Liver (tissue), 8 donors: ENCODE measurements at regions not wholly inside any gene's neighbourhood (a gene's known extent, or its start where the extent isn't known, plus 50 kb on each side); places are given as distances from the start of the nearest gene placed in this dataset.

Experiments used
- DNase-seq: peaks from one replicate; pipeline ENCODE4 v3.0.0-alpha.2; 2017; ENCODE audit warnings: low spot score
- H3K27ac ChIP-seq, 2 donors: one replicate each; pipeline ENCODE4 v1.7.0; 2013; ENCODE audit warnings: inconsistent platforms in 2 of 2, low read length in 2 of 2, control low read depth in 1 of 2, low read depth in 1 of 2, mild to moderate bottlenecking in 1 of 2
- H3K27me3 ChIP-seq, 4 donors: one replicate each; pipeline versions ENCODE4 v1.6.1 to v1.7.0; 2013; ENCODE audit warnings: low read length in 3 of 4, inconsistent platforms in 1 of 4, mild to moderate bottlenecking in 1 of 4, moderate library complexity in 1 of 4; ENCODE audit not compliant: control insufficient read depth in 4 of 4, insufficient read depth in 4 of 4
- H3K36me3 ChIP-seq, 4 donors: one replicate each; pipeline versions ENCODE4 v1.6.1 to v1.7.0; 2013; ENCODE audit warnings: low read length in 3 of 4, mild to moderate bottlenecking in 3 of 4, low read depth in 1 of 4, moderate library complexity in 1 of 4; ENCODE audit not compliant: control insufficient read depth in 4 of 4, insufficient read depth in 3 of 4
- H3K4me1 ChIP-seq, 4 donors: one replicate each; pipeline versions ENCODE4 v1.6.1 to v1.7.0; 2013; ENCODE audit warnings: low read length in 3 of 4, mild to moderate bottlenecking in 3 of 4, moderate library complexity in 1 of 4; ENCODE audit not compliant: control insufficient read depth in 4 of 4, insufficient read depth in 4 of 4
- H3K4me3 ChIP-seq, 3 donors: one replicate each; pipeline versions ENCODE4 v1.6.1 to v1.7.0; 2013; ENCODE audit warnings: low read length in 3 of 3, control low read depth in 1 of 3, low read depth in 1 of 3, mild to moderate bottlenecking in 1 of 3
- H3K9ac ChIP-seq, 2 donors: one replicate each; pipeline ENCODE4 v1.7.0; 2013; ENCODE audit warnings: low read length in 2 of 2, mild to moderate bottlenecking in 2 of 2, moderate library complexity in 2 of 2, control low read depth in 1 of 2, low read depth in 1 of 2
- H3K9me3 ChIP-seq, 4 donors: one replicate each; pipeline versions ENCODE4 v1.6.1 to v1.7.0; 2013; ENCODE audit warnings: low read length in 3 of 4; ENCODE audit not compliant: control insufficient read depth in 4 of 4
- EGR1 ChIP-seq, 2 donors: IDR thresholded peaks; 2 replicates each; pipeline ENCODE4 v1.6.1; 2016 to 2018; ENCODE audit warnings: antibody characterized with exemption in 2 of 2, low read depth in 2 of 2
- FOXA1 ChIP-seq: IDR thresholded peaks from 2 replicates; pipeline ENCODE4 v1.6.1; 2016; ENCODE audit warnings: antibody characterized with exemption
- FOXA2 ChIP-seq: IDR thresholded peaks from 2 replicates; pipeline ENCODE4 v1.6.1; 2016; ENCODE audit warnings: antibody characterized with exemption
- GABPA ChIP-seq, 2 donors: IDR thresholded peaks in 1 of 2; conservative IDR thresholded peaks in 1 of 2; 2 replicates each; pipeline ENCODE4 v1.6.1; 2016; ENCODE audit warnings: antibody characterized with exemption in 2 of 2, mild to moderate bottlenecking in 1 of 2, moderate library complexity in 1 of 2
- HNF4A ChIP-seq, 2 donors: conservative IDR thresholded peaks; 2 replicates each; pipeline ENCODE4 v1.6.1; 2016; ENCODE audit warnings: antibody characterized with exemption in 2 of 2, mild to moderate bottlenecking in 2 of 2
- HNF4G ChIP-seq: IDR thresholded peaks from 2 replicates; pipeline ENCODE4 v1.6.1; 2016; ENCODE audit warnings: antibody characterized with exemption
- JUND ChIP-seq, 2 donors: IDR thresholded peaks; 2 replicates each; pipeline ENCODE4 v1.6.1; 2016; ENCODE audit warnings: antibody characterized with exemption in 2 of 2
- NR2F2 ChIP-seq: IDR thresholded peaks from 2 replicates; pipeline ENCODE4 v1.6.1; 2016; ENCODE audit warnings: antibody characterized with exemption
- RAD21 ChIP-seq, 2 donors: IDR thresholded peaks; 2 replicates each; pipeline ENCODE4 v1.6.1; 2016; ENCODE audit warnings: antibody characterized with exemption in 2 of 2, mild to moderate bottlenecking in 2 of 2
- RXRA ChIP-seq, 2 donors: IDR thresholded peaks; 2 replicates each; pipeline ENCODE4 v1.6.1; 2017 to 2018; ENCODE audit warnings: antibody characterized with exemption in 2 of 2, mild to moderate bottlenecking in 1 of 2
- SP1 ChIP-seq: IDR thresholded peaks from 2 replicates; pipeline ENCODE4 v1.6.1; 2018; ENCODE audit warnings: antibody characterized with exemption, mild to moderate bottlenecking
- TAF1 ChIP-seq: conservative IDR thresholded peaks from 2 replicates; pipeline ENCODE4 v1.6.1; 2016; ENCODE audit warnings: antibody characterized with exemption, mild to moderate bottlenecking
- YY1 ChIP-seq: IDR thresholded peaks from 2 replicates; pipeline ENCODE4 v1.6.1; 2016; ENCODE audit warnings: antibody characterized with exemption, mild to moderate bottlenecking
- WGBS: extraction: QIAGEN DNeasy Blood & Tissue Kit; methylation state at CpG from one replicate; pipeline ENCODE4 v1.1.7; 2013; 5-methylcytosine and 5-hydroxymethylcytosine counted together
- TF ChIP-seq, protein P1 (sequence below): IDR thresholded peaks from 2 replicates; pipeline ENCODE4 v1.6.1; 2016; ENCODE audit warnings: antibody characterized with exemption
- TF ChIP-seq, protein P2 (sequence below): IDR thresholded peaks from 2 replicates; pipeline ENCODE4 v1.6.1; 2016; ENCODE audit warnings: antibody characterized with exemption
- TF ChIP-seq, protein P3 (sequence below): fragments of 150-350 bp; IDR thresholded peaks from 2 replicates; pipeline ENCODE4 v1.5.1; 2017; ENCODE audit warnings: improper control_type of control experiment, low read depth, low read length; ENCODE audit not compliant: missing input control
- donor health status: healthy.
- donor health status: healthy.
- donor health status: healthy.
- donor health status: healthy.
- donor health status: healthy.

GRCh38 chr9:135242049-135242396 is 154.6 kb downstream of the OLFM1 start:
- H3K4me3 ChIP-seq: no peak overlapping the region
- DNase-seq: no peak

DNA sequence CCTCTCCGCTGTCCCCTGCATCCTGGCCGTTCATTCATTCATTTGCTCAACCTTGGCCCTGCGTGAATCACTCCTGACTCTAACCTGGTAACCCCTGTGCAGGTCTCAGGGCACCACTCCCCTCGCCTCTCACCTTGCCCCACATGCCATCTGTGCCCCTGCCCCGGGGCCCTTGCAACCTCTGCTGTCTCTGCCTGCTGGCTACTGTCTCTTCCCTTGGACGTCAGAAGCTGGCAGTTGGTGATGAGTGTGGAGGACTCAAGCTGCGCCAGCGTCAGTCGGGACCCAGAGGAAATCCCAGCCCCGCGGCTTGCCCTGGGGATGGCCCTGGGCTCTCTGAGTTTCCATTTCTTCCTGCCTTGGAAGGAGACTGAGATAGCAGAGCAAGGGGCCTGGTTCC is 154.9 kb downstream of the OLFM1 start:
- DNase-seq: no peak
- Histone ChIP-seq H3K4me3 (no peak overlapping the region), H3K27me3 (no peaks in the 10 kb centered on the region), H3K9ac (no peak overlapping the region), H3K4me1 (peaks cover 0 to 29% (median 25%) of the 10 kb centered on the region in 4 donors), H3K36me3 (no peaks in the 10 kb centered on the region), H3K9me3 (no peaks in the 10 kb centered on the region), H3K27ac (no peak overlapping the region)
- TF ChIP-seq, protein P1, sequence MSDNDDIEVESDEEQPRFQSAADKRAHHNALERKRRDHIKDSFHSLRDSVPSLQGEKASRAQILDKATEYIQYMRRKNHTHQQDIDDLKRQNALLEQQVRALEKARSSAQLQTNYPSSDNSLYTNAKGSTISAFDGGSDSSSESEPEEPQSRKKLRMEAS: no peak
- TF ChIP-seq FOXA2: no peak
- TF ChIP-seq RXRA (IDR thresholded peaks at IDR 0.05): no peak
- TF ChIP-seq GABPA (IDR thresholded peaks at IDR 0.05 in 1 of 2, conservative IDR thresholded peaks at IDR 0.05 in 1 of 2): no peak
- no peak for TF ChIP-seq HNF4G
- no peak for TF ChIP-seq TAF1
- TF ChIP-seq, protein P2, sequence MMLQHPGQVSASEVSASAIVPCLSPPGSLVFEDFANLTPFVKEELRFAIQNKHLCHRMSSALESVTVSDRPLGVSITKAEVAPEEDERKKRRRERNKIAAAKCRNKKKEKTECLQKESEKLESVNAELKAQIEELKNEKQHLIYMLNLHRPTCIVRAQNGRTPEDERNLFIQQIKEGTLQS: no peak
- TF ChIP-seq NR2F2: no peak
- TF ChIP-seq SP1: no peak
- no peak for TF ChIP-seq JUND (IDR thresholded peaks at IDR 0.05)
- WGBS: 68% methylated on average over 11 of the region's 11 CpGs

More at GRCh38 chr9:135242049-135242396, 154.6 kb downstream of the OLFM1 start:
- Histone ChIP-seq H3K27ac (no peak overlapping the region), H3K9me3 (no peaks in the 10 kb centered on the region), H3K9ac (no peak overlapping the region), H3K4me1 (peaks cover 0 to 29% (median 25%) of the 10 kb centered on the region in 4 donors), H3K27me3 (no peaks in the 10 kb centered on the region), H3K36me3 (no peaks in the 10 kb centered on the region)
- WGBS: 72% methylated on average over 9 of the region's 9 CpGs
- TF ChIP-seq HNF4A (conservative IDR thresholded peaks at IDR 0.05): no peak
- TF ChIP-seq, protein P3, sequence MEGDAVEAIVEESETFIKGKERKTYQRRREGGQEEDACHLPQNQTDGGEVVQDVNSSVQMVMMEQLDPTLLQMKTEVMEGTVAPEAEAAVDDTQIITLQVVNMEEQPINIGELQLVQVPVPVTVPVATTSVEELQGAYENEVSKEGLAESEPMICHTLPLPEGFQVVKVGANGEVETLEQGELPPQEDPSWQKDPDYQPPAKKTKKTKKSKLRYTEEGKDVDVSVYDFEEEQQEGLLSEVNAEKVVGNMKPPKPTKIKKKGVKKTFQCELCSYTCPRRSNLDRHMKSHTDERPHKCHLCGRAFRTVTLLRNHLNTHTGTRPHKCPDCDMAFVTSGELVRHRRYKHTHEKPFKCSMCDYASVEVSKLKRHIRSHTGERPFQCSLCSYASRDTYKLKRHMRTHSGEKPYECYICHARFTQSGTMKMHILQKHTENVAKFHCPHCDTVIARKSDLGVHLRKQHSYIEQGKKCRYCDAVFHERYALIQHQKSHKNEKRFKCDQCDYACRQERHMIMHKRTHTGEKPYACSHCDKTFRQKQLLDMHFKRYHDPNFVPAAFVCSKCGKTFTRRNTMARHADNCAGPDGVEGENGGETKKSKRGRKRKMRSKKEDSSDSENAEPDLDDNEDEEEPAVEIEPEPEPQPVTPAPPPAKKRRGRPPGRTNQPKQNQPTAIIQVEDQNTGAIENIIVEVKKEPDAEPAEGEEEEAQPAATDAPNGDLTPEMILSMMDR: no peak
- no peak for TF ChIP-seq TAF1
- no peak for TF ChIP-seq HNF4G
- no peak for TF ChIP-seq FOXA1
- TF ChIP-seq EGR1 (IDR thresholded peaks at IDR 0.05; ENCODE audit: low read depth in 2 of 2): no peak
- no peak for TF ChIP-seq SP1
- no peak for TF ChIP-seq NR2F2
- no peak for TF ChIP-seq RXRA (IDR thresholded peaks at IDR 0.05)
- no peak for TF ChIP-seq FOXA2
- no peak for TF ChIP-seq YY1
- TF ChIP-seq JUND (IDR thresholded peaks at IDR 0.05): no peak
- TF ChIP-seq, protein P2: no peak
- TF ChIP-seq RAD21 (IDR thresholded peaks at IDR 0.05): no peak
